ENCODE measurements at regions not wholly inside any gene's neighbourhood (a gene's known extent, or its start where the extent isn't known, plus 50 kb on each side); places are given as distances from the start of the nearest gene placed in this dataset.

- ChIA-PET POLR2A (no interaction called here), CTCF (no interaction called here)
- intact Hi-C loops (cut with micrococcal nuclease): no loop called here
- H3K4me1 Mint-ChIP-seq (ENCODE audit: low read depth): no peaks in the 10 kb centered on the region
- DNase-seq: no peak
- no peak overlapping the region for H3K27ac Mint-ChIP-seq
- H3K4me3 Mint-ChIP-seq: no peak overlapping the region
- no peaks in the 10 kb centered on the region for H3K9me3 Mint-ChIP-seq
- no peaks in the 10 kb centered on the region for H3K36me3 Mint-ChIP-seq
- H3K27me3 Mint-ChIP-seq: peaks cover 9% of the 10 kb centered on the region
Measured at GRCh38 chr2:237190966-237191713, 105.5 kb downstream of the COPS8 start.

DNA sequence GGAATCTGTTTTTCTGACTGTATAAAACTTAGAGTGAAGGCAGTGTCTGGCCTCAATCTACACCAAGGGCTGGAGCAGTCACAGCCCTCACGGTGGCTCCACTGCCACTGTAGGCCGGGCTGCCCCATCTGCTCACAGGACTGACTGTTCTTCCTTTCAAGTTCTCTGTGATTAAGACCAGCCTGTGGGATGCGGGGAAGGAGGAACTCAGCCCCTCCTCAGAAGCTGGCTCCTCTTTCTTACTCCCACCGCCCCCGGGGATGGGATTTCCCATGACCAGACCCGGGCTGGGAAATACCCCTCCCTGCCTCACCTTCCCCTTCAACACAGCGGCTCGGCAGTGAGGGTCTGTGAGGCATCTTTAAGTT, 106.0 kb downstream of the COPS8 start:
- Mint-ChIP-seq H3K27me3 (peaks cover 6% of the 10 kb centered on the region), H3K4me3 (no peak overlapping the region), H3K36me3 (no peaks in the 10 kb centered on the region), H3K9me3 (no peaks in the 10 kb centered on the region), H3K4me1 (ENCODE audit: low read depth) (no peaks in the 10 kb centered on the region), H3K27ac (no peak overlapping the region)
- intact Hi-C loops (cut with micrococcal nuclease): no loop called here
- POLR2A ChIA-PET: no interaction called here
- CTCF ChIA-PET: interaction anchor here (0.5 kb wide), 1 partner anchor 57 kb away, joined by 3 read pairs; no protein-coding TSS in a partner anchor
- no peak for DNase-seq

DNA sequence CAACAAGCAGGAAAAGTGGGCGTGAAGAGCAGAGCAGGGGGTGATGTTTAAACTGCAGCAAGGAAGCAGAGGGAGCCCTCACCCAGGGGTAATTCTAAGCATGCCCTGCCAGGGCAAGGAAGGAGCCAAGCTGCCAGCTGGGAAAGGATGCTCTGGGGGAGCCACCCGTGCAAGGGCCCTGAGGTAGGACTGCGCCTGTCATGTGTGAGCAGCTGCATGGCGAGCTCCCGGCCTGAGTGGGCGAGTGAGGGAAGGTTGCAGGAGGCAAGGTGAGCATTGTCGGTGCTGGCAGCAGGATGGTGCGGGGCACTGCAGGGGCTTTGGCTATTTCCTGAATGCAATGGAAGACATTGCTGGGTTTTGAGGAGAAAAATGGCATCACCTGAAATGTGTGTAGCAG, 107.2 kb downstream of the COPS8 start:
- Mint-ChIP-seq H3K4me1 (ENCODE audit: low read depth) (no peaks in the 10 kb centered on the region), H3K36me3 (no peaks in the 10 kb centered on the region), H3K9me3 (no peaks in the 10 kb centered on the region), H3K27me3 (peaks cover 5% of the 10 kb centered on the region), H3K4me3 (no peak overlapping the region), H3K27ac (no peak overlapping the region)
- CTCF ChIA-PET: no interaction called here
- intact Hi-C loops (cut with micrococcal nuclease): no loop called here
- no peak for DNase-seq
- POLR2A ChIA-PET: no interaction called here

DNA sequence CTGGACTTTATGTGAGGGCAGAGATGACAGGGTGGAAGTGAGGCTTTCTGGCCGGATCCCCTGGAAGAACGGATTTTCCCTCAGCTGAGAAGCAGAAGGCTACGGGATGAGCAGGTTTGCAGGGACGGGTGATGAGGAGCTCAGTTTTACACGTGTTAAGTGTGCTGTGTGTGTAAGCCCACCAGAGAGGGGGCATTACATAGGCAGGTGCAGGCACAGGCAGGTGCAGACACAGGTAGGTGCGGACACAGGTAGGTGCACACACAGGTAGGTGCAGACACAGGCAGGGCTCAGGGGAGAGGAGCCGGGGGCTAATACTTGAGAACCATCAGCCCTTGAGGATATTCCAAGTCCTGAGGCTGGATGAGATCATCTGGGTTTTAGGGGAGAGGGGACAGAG, 107.7 kb downstream of the COPS8 start:
- Mint-ChIP-seq H3K27ac (no peak overlapping the region), H3K36me3 (no peaks in the 10 kb centered on the region), H3K4me3 (no peak overlapping the region), H3K9me3 (no peaks in the 10 kb centered on the region), H3K4me1 (ENCODE audit: low read depth) (no peaks in the 10 kb centered on the region), H3K27me3 (peaks cover 5% of the 10 kb centered on the region)
- ChIA-PET POLR2A (no interaction called here), CTCF (no interaction called here)
- no peak for DNase-seq
- intact Hi-C loops (cut with micrococcal nuclease): no loop called here

DNA sequence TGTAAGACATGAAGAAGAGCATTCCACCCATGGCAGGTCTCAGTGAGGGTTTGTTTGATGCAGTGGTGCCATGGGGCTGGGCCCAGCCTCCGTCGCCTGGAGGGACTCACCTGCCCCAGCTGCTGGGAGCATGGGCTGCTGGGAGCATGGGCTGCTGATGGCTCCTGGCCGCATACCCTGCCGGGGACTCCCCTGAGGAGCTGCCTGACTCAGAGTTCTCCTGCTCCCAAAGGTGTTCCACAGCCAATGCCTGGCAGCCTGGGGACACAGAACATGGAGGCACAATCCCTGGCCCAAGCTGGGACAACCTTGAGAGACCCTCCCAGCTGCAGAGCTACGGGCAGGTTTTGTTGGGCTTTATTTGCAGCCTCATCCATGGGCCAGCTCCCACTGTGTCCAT, 108.4 kb downstream of the COPS8 start:
- no peaks in the 10 kb centered on the region for H3K9me3 Mint-ChIP-seq

DNA sequence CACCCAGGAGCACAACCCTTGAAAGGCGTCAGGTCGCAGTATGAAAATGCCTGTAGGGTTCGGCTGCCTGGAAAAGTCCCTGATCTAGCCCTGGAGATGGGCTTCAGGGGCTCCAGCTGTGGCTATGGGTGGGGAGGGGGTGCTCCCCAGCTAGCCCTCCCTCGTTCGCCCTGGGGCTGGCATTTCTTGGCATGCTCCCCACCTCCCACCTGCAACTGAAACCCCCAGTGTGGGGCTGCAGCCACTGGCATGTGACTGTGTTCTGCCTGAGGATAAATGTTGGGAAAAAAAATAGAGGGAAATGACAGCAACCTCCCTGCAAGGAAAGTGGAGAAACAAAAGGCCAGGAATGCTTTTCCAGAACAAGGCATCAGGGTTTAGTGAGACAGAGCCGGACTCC, 109.2 kb downstream of the COPS8 start:
- peaks cover 5% of the 10 kb centered on the region for H3K27me3 Mint-ChIP-seq
- intact Hi-C loops (cut with micrococcal nuclease): no loop called here
- no peak overlapping the region for H3K27ac Mint-ChIP-seq
- no peaks in the 10 kb centered on the region for H3K36me3 Mint-ChIP-seq
- H3K4me1 Mint-ChIP-seq (ENCODE audit: low read depth): no peaks in the 10 kb centered on the region
- no peak for DNase-seq
- ChIA-PET POLR2A (interaction anchor here (0.5 kb wide), 1 partner anchor 585 kb away, joined by 6 read pairs; no protein-coding TSS in a partner anchor), CTCF (no interaction called here)
- H3K9me3 Mint-ChIP-seq: no peaks in the 10 kb centered on the region
- H3K4me3 Mint-ChIP-seq: no peak overlapping the region

More for the DNA sequence above, 108.4 kb downstream of the COPS8 start:
- Mint-ChIP-seq H3K27ac (no peak overlapping the region), H3K36me3 (no peaks in the 10 kb centered on the region), H3K4me1 (ENCODE audit: low read depth) (no peaks in the 10 kb centered on the region), H3K4me3 (no peak overlapping the region), H3K27me3 (peaks cover 5% of the 10 kb centered on the region)
- intact Hi-C loops (cut with micrococcal nuclease): no loop called here
- DNase-seq: no peak
- CTCF ChIA-PET: no interaction called here
- POLR2A ChIA-PET: no interaction called here

DNA sequence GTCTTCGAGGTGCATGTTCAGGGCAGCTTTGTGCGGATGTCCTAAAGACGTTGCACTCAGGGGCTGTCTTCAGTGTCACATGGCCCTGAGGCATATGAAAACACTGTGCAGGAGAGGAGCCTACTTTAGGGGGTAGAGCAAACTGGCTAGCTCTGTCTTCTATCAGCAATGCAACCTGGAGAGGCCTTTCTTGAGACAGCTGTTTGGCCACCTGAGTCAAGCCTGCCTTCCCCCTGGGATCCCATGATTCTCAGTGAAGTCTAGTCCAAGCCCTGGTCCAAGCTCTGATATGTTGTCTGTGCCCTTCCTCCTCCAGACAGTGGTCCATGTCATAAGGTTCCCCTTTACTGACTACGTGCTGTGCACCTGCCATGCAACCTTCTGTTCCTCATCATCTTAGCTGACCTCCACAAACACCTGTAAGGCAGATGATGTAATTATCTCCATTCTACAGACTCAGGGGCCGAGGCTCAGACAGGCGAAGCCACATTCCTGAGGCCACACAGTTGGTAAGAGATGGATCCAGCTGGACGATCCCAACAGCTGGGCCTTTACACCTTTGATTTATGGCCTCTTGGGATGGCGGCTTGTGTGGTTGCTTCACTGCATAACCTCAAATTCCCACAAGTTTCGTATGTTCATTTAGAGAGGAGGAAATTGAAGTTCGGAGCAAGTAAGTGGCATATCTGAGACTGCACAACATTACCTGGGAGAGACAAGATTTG, 109.9 kb downstream of the COPS8 start:
- DNase-seq: no peak
- no peaks in the 10 kb centered on the region for H3K9me3 Mint-ChIP-seq
- H3K27ac Mint-ChIP-seq: no peak overlapping the region
- CTCF ChIA-PET: no interaction called here
- H3K4me1 Mint-ChIP-seq (ENCODE audit: low read depth): no peaks in the 10 kb centered on the region
- peaks cover 5% of the 10 kb centered on the region for H3K27me3 Mint-ChIP-seq
- POLR2A ChIA-PET: interaction anchor here (0.5 kb wide), 1 partner anchor 584 kb away, joined by 6 read pairs; no protein-coding TSS in a partner anchor
- no peaks in the 10 kb centered on the region for H3K36me3 Mint-ChIP-seq
- no peak overlapping the region for H3K4me3 Mint-ChIP-seq
- intact Hi-C loops (cut with micrococcal nuclease): no loop called here

- POLR2A ChIA-PET: no interaction called here
- Mint-ChIP-seq H3K27me3 (peaks cover 5% of the 10 kb centered on the region), H3K4me1 (ENCODE audit: low read depth) (no peaks in the 10 kb centered on the region), H3K27ac (no peak overlapping the region), H3K36me3 (no peaks in the 10 kb centered on the region), H3K9me3 (no peaks in the 10 kb centered on the region), H3K4me3 (no peak overlapping the region)
- intact Hi-C loops (cut with micrococcal nuclease): no loop called here
- DNase-seq: no peak
- CTCF ChIA-PET: no interaction called here
Measured at GRCh38 chr2:237196409-237196808, 110.7 kb downstream of the COPS8 start.

- Mint-ChIP-seq H3K9me3 (no peaks in the 10 kb centered on the region), H3K27me3 (peaks cover 3% of the 10 kb centered on the region), H3K27ac (no peak overlapping the region), H3K4me1 (ENCODE audit: low read depth) (no peaks in the 10 kb centered on the region), H3K36me3 (no peaks in the 10 kb centered on the region), H3K4me3 (no peak overlapping the region)
- no peak for DNase-seq
- CTCF ChIA-PET: no interaction called here
- POLR2A ChIA-PET: no interaction called here
- intact Hi-C loops (cut with micrococcal nuclease): no loop called here
Measured at GRCh38 chr2:237196866-237197618, 111.4 kb downstream of the COPS8 start.

DNA sequence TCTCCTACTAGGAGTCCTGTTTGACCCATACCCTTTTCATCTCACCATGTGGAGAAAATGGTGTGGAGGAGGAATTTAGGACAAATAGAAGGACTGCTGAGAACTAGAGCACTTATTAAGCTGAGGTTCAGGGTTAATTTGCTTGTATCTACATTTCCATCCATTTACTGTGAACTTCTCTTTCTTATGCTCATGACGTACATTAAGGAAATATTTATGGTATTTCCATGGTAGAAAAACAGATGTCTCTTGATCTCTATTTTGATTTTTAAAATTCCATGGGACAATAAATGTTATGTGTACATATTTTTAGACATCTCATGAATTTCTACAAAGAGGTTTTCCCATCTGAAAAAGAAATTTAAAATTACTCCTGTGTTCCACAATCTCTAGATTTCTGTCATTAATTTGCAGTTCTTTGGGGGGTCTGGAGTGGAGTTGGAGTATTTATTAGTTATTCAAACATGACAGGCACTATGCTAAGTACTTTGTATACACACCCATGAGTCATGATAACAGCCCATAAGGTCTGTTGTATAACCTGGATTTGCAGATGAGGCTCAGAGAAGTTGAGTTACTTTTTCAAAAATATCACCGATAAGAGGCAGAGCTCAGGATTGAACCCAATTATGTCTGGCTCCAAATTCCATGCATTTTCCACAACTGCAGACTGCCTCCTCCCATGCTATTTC, 112.6 kb downstream of the COPS8 start:
- intact Hi-C loops (cut with micrococcal nuclease): no loop called here
- POLR2A ChIA-PET: no interaction called here
- Mint-ChIP-seq H3K4me1 (ENCODE audit: low read depth) (no peaks in the 10 kb centered on the region), H3K36me3 (no peaks in the 10 kb centered on the region), H3K4me3 (no peak overlapping the region), H3K27ac (no peak overlapping the region), H3K27me3 (peaks cover 2% of the 10 kb centered on the region), H3K9me3 (no peaks in the 10 kb centered on the region)
- CTCF ChIA-PET: no interaction called here
- DNase-seq: no peak

- peaks cover 2% of the 10 kb centered on the region for H3K27me3 Mint-ChIP-seq
- CTCF ChIA-PET: no interaction called here
- intact Hi-C loops (cut with micrococcal nuclease): no loop called here
Measured at GRCh38 chr2:237199082-237199481, 113.4 kb downstream of the COPS8 start.

DNA sequence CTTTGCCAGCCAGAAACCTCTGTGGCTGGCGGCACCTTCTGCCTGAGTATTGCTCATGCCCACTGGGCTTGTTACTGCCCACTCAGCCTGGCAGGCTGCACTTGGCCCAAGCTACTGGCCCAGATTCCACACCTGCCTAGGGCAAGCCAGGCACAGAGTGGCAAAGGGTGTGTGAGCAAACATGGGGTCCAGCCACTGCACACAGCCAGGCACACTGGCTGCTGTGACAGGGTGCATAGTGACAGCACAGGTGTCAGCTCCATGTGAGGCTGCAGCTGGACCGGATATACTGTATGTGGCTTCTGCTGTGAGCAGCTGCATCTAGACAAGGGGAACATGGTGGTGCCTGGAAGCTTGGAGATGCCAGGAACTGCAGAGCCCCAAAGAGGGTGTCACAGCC, 113.9 kb downstream of the COPS8 start:
- no peaks in the 10 kb centered on the region for H3K4me1 Mint-ChIP-seq (ENCODE audit: low read depth)
- intact Hi-C loops (cut with micrococcal nuclease): no loop called here
- H3K27me3 Mint-ChIP-seq: peaks cover 2% of the 10 kb centered on the region
- no peaks in the 10 kb centered on the region for H3K9me3 Mint-ChIP-seq
- H3K4me3 Mint-ChIP-seq: no peak overlapping the region
- no peak for DNase-seq
- ChIA-PET POLR2A (no interaction called here), CTCF (no interaction called here)
- no peak overlapping the region for H3K27ac Mint-ChIP-seq
- no peaks in the 10 kb centered on the region for H3K36me3 Mint-ChIP-seq

More at GRCh38 chr2:237199082-237199481, 113.4 kb downstream of the COPS8 start:
- Mint-ChIP-seq H3K9me3 (no peaks in the 10 kb centered on the region), H3K4me1 (ENCODE audit: low read depth) (no peaks in the 10 kb centered on the region), H3K4me3 (no peak overlapping the region), H3K27ac (no peak overlapping the region), H3K36me3 (no peaks in the 10 kb centered on the region)
- no peak for DNase-seq
- POLR2A ChIA-PET: no interaction called here
